ENCODE measurements at regions not wholly inside any gene's neighbourhood (a gene's known extent, or its start where the extent isn't known, plus 50 kb on each side); places are given as distances from the start of the nearest gene placed in this dataset.

DNA sequence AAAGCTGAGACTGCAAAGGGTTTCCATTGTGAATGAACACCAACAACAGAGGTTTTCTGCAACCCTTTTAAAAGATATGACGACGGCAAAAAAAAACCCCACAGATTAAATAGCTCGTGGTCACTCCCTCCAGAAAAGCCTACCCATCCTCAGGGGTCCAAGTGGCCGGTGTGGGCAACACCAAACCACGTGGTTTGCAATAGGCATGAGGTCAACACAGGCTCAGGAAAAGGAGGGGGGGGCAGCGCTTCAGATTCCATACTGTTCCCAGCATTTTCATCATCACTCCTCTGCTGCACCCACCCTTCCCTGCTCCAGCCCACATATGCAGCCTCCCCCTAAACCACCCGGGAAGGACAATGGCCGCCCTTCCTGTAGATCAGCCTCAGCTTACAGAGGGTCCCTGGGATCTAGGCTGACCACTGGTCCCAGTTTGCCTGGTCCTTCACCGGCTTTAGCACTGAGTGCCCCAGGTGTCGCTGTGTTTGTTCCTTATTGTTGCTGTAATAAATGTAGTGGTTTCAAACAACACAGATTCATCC lies 122.8 kb upstream of the PHACTR3 start:
- TF ChIP-seq, protein P1, sequence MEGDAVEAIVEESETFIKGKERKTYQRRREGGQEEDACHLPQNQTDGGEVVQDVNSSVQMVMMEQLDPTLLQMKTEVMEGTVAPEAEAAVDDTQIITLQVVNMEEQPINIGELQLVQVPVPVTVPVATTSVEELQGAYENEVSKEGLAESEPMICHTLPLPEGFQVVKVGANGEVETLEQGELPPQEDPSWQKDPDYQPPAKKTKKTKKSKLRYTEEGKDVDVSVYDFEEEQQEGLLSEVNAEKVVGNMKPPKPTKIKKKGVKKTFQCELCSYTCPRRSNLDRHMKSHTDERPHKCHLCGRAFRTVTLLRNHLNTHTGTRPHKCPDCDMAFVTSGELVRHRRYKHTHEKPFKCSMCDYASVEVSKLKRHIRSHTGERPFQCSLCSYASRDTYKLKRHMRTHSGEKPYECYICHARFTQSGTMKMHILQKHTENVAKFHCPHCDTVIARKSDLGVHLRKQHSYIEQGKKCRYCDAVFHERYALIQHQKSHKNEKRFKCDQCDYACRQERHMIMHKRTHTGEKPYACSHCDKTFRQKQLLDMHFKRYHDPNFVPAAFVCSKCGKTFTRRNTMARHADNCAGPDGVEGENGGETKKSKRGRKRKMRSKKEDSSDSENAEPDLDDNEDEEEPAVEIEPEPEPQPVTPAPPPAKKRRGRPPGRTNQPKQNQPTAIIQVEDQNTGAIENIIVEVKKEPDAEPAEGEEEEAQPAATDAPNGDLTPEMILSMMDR (IDR thresholded peaks at IDR 0.05), result no peak
- no peak for TF ChIP-seq POLR2A (IDR thresholded peaks at IDR 0.05)

Measured in thyroid gland (tissue), 4 donors.